Panc1 (cell line): ENCODE measurements at regions not wholly inside any gene's neighbourhood (a gene's known extent, or its start where the extent isn't known, plus 50 kb on each side); places are given as distances from the start of the nearest gene placed in this dataset.

Source experiments
- CTCF ChIP-seq: fragments of 450-650 bp; IDR thresholded peaks from 2 replicates; pipeline ENCODE4 v1.5.1; 2017; ENCODE audit warnings: mild to moderate bottlenecking
- REST ChIP-seq, 2 experiments: IDR thresholded peaks; 2 replicates each; pipeline ENCODE4 v1.6.1; 2011 to 2012; ENCODE audit warnings: low read depth in 2 of 2, control low read depth in 1 of 2, low read length in 1 of 2, mild to moderate bottlenecking in 1 of 2, moderate library complexity in 1 of 2; ENCODE audit not compliant: insufficient read depth in 1 of 2
- TCF7L2 ChIP-seq: IDR thresholded peaks from 2 replicates; pipeline ENCODE4 v1.6.1; 2011; ENCODE audit warnings: mild to moderate bottlenecking, low read depth, low read length, inconsistent platforms

- no peak for TF ChIP-seq CTCF
- no peak for TF ChIP-seq TCF7L2
- TF ChIP-seq REST (IDR thresholded peaks at IDR 0.05; ENCODE audit: insufficient read depth in 1 of 2, low read depth in 2 of 2, low read length in 1 of 2), result no peak
These were observed 286.5 kb upstream of the MGAT5 start for GRCh38 chr2:133967326-133967725.
